MM.1S (cell line): ENCODE measurements at regions not wholly inside any gene's neighbourhood (a gene's known extent, or its start where the extent isn't known, plus 50 kb on each side); places are given as distances from the start of the nearest gene placed in this dataset.

ENCODE experiments used
- DNase-seq: peaks from one replicate; pipeline ENCODE4 v3.0.0-alpha.2; 2015
- H2AFZ ChIP-seq: fragments of 300-600 bp; sonication (generic); 2 replicates; pipeline ENCODE4 v1.6.0; 2016; ENCODE audit warnings: antibody characterized with exemption, low read length
- H3F3A ChIP-seq: fragments of 300-600 bp; sonication (generic); 2 replicates; pipeline ENCODE4 v1.6.1; 2016; ENCODE audit warnings: mild to moderate bottlenecking, antibody characterized with exemption, low read length, moderate library complexity, mixed read lengths; ENCODE audit not compliant: insufficient read depth
- H3K27ac ChIP-seq: fragments of 300-600 bp; sonication (generic); 2 replicates; pipeline ENCODE4 v1.5.1; 2016; ENCODE audit warnings: mild to moderate bottlenecking, low read length
- H3K27me3 ChIP-seq: fragments of 300-600 bp; sonication (generic); replicated peaks from 2 replicates; pipeline ENCODE4 v1.6.0; 2016; ENCODE audit warnings: low read length; ENCODE audit not compliant: insufficient read depth
- H3K36me3 ChIP-seq: fragments of 300-600 bp; sonication (generic); replicated peaks from 2 replicates; pipeline ENCODE4 v1.6.1; 2016; ENCODE audit warnings: mild to moderate bottlenecking, low read length, mixed read lengths; ENCODE audit not compliant: insufficient read depth
- H3K4me1 ChIP-seq: fragments of 300-600 bp; sonication (generic); 2 replicates; pipeline ENCODE4 v1.6.1; 2016; ENCODE audit warnings: low read length, mixed read lengths
- H3K4me2 ChIP-seq: fragments of 300-600 bp; sonication (generic); 2 replicates; pipeline ENCODE4 v1.6.0; 2016; ENCODE audit warnings: low read depth, low read length
- H3K4me3 ChIP-seq: fragments of 300-600 bp; sonication (generic); 2 replicates; pipeline ENCODE4 v1.5.1; 2016; ENCODE audit warnings: low read length, mixed read lengths
- H3K79me2 ChIP-seq: fragments of 300-600 bp; sonication (generic); 2 replicates; pipeline ENCODE4 v1.6.1; 2016; ENCODE audit warnings: mixed run types, low read length, mixed read lengths
- H3K9ac ChIP-seq: fragments of 300-600 bp; sonication (generic); 2 replicates; pipeline ENCODE4 v1.6.1; 2016; ENCODE audit warnings: low read length, mixed read lengths
- H3K9me2 ChIP-seq: fragments of 300-600 bp; sonication (generic); replicated peaks from 2 replicates; pipeline ENCODE4 v1.6.1; 2016; ENCODE audit warnings: mild to moderate bottlenecking, low read length, mixed read lengths; ENCODE audit not compliant: insufficient read depth
- H3K9me3 ChIP-seq: fragments of 300-600 bp; sonication (generic); replicated peaks from 2 replicates; pipeline ENCODE4 v1.6.1; 2016; ENCODE audit warnings: mild to moderate bottlenecking, low read length, mixed read lengths; ENCODE audit not compliant: insufficient read depth
- H4K20me1 ChIP-seq: fragments of 300-600 bp; sonication (generic); 2 replicates; pipeline ENCODE4 v1.6.1; 2016; ENCODE audit warnings: mild to moderate bottlenecking, low read length, moderate library complexity, mixed read lengths; ENCODE audit not compliant: insufficient read depth
- CTCF ChIP-seq: fragments of 300-600 bp; sonication (generic); IDR thresholded peaks from 2 replicates; pipeline ENCODE4 v1.5.1; 2016; ENCODE audit warnings: antibody characterized with exemption, low read length, mixed read lengths
- EZH2 ChIP-seq: fragments of 300-600 bp; sonication (generic); optimal IDR thresholded peaks from 2 replicates; pipeline ENCODE3; 2017; ENCODE audit warnings: low read depth, mild to moderate bottlenecking, antibody characterized with exemption, low read length, mixed read lengths
- EZH2phosphoT487 ChIP-seq: fragments of 300-600 bp; sonication (generic); IDR thresholded peaks from 2 replicates; pipeline ENCODE4 v1.6.1; 2018; ENCODE audit warnings: antibody characterized with exemption, low read length

- H3K9me2 ChIP-seq, result no peaks in the 10 kb centered on the region
- no peaks in the 10 kb centered on the region for H4K20me1 ChIP-seq
- H3K79me2 ChIP-seq, result no peaks in the 10 kb centered on the region
- TF ChIP-seq CTCF (no peak), EZH2phosphoT487 (no peak), EZH2 (no peak)
- no peaks in the 10 kb centered on the region for H3K27me3 ChIP-seq
- H3K4me3 ChIP-seq, result no peak overlapping the region
- no peak overlapping the region for H2AFZ ChIP-seq
- no peak overlapping the region for H3K27ac ChIP-seq
- no peak for DNase-seq
- H3K4me2 ChIP-seq, result no peak overlapping the region
- no peak overlapping the region for H3K9ac ChIP-seq
- H3F3A ChIP-seq, result no peaks in the 10 kb centered on the region
- H3K36me3 ChIP-seq, result no peaks in the 10 kb centered on the region
- H3K4me1 ChIP-seq, result no peaks in the 10 kb centered on the region
- no peaks in the 10 kb centered on the region for H3K9me3 ChIP-seq
These were observed 441.7 kb downstream of the EPHA4 start for GRCh38 chr2:221130431-221130830.

GRCh38 chr2:221133941-221134340, 438.2 kb downstream of the EPHA4 start:
- Histone ChIP-seq H3F3A (no peaks in the 10 kb centered on the region), H3K27ac (no peak overlapping the region), H3K4me1 (no peaks in the 10 kb centered on the region), H3K4me3 (no peak overlapping the region), H3K9ac (no peak overlapping the region), H3K9me2 (no peaks in the 10 kb centered on the region), H4K20me1 (no peaks in the 10 kb centered on the region), H2AFZ (no peak overlapping the region), H3K27me3 (no peaks in the 10 kb centered on the region), H3K79me2 (no peaks in the 10 kb centered on the region), H3K4me2 (no peak overlapping the region), H3K36me3 (no peaks in the 10 kb centered on the region), H3K9me3 (no peaks in the 10 kb centered on the region)
- TF ChIP-seq EZH2 (no peak), EZH2phosphoT487 (no peak), CTCF (no peak)
- DNase-seq, result no peak

GRCh38 chr2:221134718-221135117, 437.4 kb downstream of the EPHA4 start:
- no peaks in the 10 kb centered on the region for H3K27me3 ChIP-seq
- H3K27ac ChIP-seq, result no peak overlapping the region
- no peak overlapping the region for H3K4me2 ChIP-seq
- no peaks in the 10 kb centered on the region for H3K9me3 ChIP-seq
- H3K9ac ChIP-seq, result no peak overlapping the region
- no peak overlapping the region for H3K4me3 ChIP-seq
- no peaks in the 10 kb centered on the region for H3K79me2 ChIP-seq
- no peak overlapping the region for H2AFZ ChIP-seq
- no peaks in the 10 kb centered on the region for H3K36me3 ChIP-seq
- H3K4me1 ChIP-seq, result no peaks in the 10 kb centered on the region
- H4K20me1 ChIP-seq, result no peaks in the 10 kb centered on the region
- no peak for DNase-seq
- H3F3A ChIP-seq, result no peaks in the 10 kb centered on the region
- H3K9me2 ChIP-seq, result no peaks in the 10 kb centered on the region
- no peak for TF ChIP-seq CTCF
- no peak for TF ChIP-seq EZH2phosphoT487
- no peak for TF ChIP-seq EZH2
